GM21576 (cell line): ENCODE measurements at regions not wholly inside any gene's neighbourhood (a gene's known extent, or its start where the extent isn't known, plus 50 kb on each side); places are given as distances from the start of the nearest gene placed in this dataset.

Experiments used
- ATAC-seq: cut with Tn5 transposase; IDR thresholded peaks from one replicate; pipeline ENCODE4 v1.9.1; 2021; ENCODE audit warnings: mild to moderate bottlenecking, moderate library complexity; ENCODE audit not compliant: unreplicated experiment

- no peak for ATAC-seq
These were observed 145.8 kb upstream of the UNC5B start for GRCh38 chr10:71066600-71066999.

- ATAC-seq = no peak
These were observed 145.2 kb upstream of the UNC5B start for GRCh38 chr10:71067098-71067740.

- no peak for ATAC-seq
These were observed 143.5 kb upstream of the UNC5B start for GRCh38 chr10:71068861-71069271.

- no peak for ATAC-seq
These were observed 142.3 kb upstream of the UNC5B start for GRCh38 chr10:71069909-71070666.

GRCh38 chr10:71070741-71071140 lies 141.6 kb upstream of the UNC5B start:
- no peak for ATAC-seq

- no peak for ATAC-seq
These were observed 140.1 kb upstream of the UNC5B start for GRCh38 chr10:71072131-71072822.

- ATAC-seq = no peak
These were observed 139.6 kb upstream of the UNC5B start for GRCh38 chr10:71072823-71073210.

- ATAC-seq = no peak
These were observed 138.8 kb upstream of the UNC5B start for GRCh38 chr10:71073451-71074175.

- no peak for ATAC-seq
These were observed 138.1 kb upstream of the UNC5B start for GRCh38 chr10:71074176-71074755.

- no peak for ATAC-seq
These were observed 137.1 kb upstream of the UNC5B start for GRCh38 chr10:71075086-71075758.

GRCh38 chr10:71075759-71076472 lies 136.5 kb upstream of the UNC5B start:
- no peak for ATAC-seq

- ATAC-seq = no peak
These were observed 135.8 kb upstream of the UNC5B start for GRCh38 chr10:71076473-71077142.

GRCh38 chr10:71077143-71077581 lies 135.2 kb upstream of the UNC5B start:
- no peak for ATAC-seq

GRCh38 chr10:71077796-71078453 lies 134.4 kb upstream of the UNC5B start:
- ATAC-seq = no peak

- no peak for ATAC-seq
These were observed 133.8 kb upstream of the UNC5B start for GRCh38 chr10:71078454-71079145.

- no peak for ATAC-seq
These were observed 132.5 kb upstream of the UNC5B start for GRCh38 chr10:71079761-71080380.

GRCh38 chr10:71080381-71081228 lies 131.8 kb upstream of the UNC5B start:
- ATAC-seq = no peak
